Activated naive CD4-positive, alpha-beta T cell treated with anti-CD3 and anti-CD28 coated beads, Interleukin-2, amount 50 U/mL, for 24 hours (primary cell): ENCODE measurements at regions not wholly inside any gene's neighbourhood (a gene's known extent, or its start where the extent isn't known, plus 50 kb on each side); places are given as distances from the start of the nearest gene placed in this dataset.
"Not testable (repeated sequence)": the region's sequence is repeated elsewhere in the genome, so short reads cannot be mapped to it uniquely, and the experiment has no call there.

Source experiments
- H3K27ac Mint-ChIP-seq: one replicate; pipeline ENCODE4 v1.8.0; 2021; ENCODE audit warnings: mild to moderate bottlenecking, mixed read lengths
- H3K27me3 Mint-ChIP-seq: one replicate; pipeline ENCODE4 v1.8.0; 2021; ENCODE audit warnings: mixed read lengths
- H3K36me3 Mint-ChIP-seq: one replicate; pipeline ENCODE4 v1.8.0; 2021; ENCODE audit warnings: mixed read lengths
- H3K4me1 Mint-ChIP-seq: one replicate; pipeline ENCODE4 v1.8.0; 2021; ENCODE audit warnings: mixed read lengths
- H3K4me3 Mint-ChIP-seq: one replicate; pipeline ENCODE4 v1.8.0; 2021; ENCODE audit warnings: mild to moderate bottlenecking, mixed read lengths
- H3K9me3 Mint-ChIP-seq: one replicate; pipeline ENCODE4 v1.8.0; 2021; ENCODE audit warnings: mixed read lengths

DNA sequence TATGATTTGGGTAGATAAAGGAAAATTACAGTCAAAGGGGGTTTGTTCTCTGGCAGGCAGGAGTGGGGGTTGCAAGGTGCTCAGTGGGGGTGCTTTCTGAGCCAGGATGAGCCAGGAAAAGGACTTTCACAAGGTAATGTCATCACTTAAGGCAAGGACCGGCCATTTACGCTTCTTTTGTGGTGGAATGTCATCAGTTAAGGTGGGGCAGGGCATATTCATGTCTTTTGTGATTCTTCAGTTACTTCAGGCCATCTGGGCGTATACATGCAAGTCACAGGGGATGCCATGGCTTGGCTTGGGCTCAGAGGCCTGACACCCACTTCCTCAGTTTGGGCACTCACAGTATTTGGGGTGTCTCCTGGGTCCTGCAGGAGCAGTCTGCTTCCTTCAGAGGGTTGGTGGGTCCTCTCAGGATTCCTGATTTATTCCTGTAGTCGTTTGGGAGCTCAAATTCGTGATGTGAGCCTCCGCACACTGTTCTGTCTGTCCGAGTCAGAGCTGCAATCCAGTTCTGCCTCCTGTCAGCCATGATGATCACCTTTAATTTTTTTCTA lies 526.1 kb downstream of the NEBL start:
- not testable (repeated sequence) for H3K4me3 Mint-ChIP-seq, H3K36me3 Mint-ChIP-seq, H3K27ac Mint-ChIP-seq, H3K4me1 Mint-ChIP-seq, H3K9me3 Mint-ChIP-seq, H3K27me3 Mint-ChIP-seq

DNA sequence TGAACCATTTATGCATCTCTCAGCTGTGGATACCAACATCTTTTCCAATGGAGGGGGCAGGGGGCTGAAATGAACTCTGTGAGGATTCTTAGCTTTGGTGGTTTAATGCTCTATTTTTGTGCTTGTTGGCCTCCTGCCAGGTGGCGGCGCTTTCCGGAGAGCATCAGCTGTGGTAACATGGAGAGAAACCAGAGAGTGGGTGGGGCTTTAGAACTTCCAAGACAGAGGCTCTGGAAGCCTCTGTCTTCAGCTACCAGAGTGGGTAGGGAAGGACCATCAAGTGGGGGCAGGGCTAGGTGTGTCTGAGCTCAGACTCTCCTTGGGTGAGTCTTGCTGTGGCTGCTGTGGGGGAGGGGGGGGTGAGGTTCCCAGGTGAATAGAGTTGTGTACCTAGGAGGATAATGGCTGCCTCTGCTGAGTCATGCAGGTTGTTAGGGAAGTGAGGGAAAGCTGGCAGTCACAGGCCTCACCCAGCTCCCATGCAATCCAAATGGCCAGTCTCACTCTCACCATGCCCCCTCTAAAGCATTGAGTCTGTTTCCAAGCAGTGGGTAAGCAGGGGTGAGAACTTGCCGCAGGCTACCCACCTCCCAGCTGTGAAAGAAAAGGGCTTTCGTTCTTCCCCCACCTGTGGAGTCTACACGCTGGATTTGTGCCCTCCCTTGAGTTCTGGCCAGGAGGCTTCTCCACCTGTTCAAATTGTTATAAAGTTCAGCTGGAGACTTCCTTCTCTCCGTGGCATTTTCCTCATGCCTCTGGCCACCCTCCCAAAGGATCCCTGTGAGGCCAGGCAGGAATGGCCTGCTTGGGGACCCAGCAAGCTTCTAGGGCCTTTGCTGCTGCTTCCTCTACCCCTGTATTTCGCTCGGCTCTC lies 527.0 kb downstream of the NEBL start:
- no peak overlapping the region for H3K4me3 Mint-ChIP-seq
- H3K9me3 Mint-ChIP-seq, result peaks cover 13% of the 10 kb centered on the region
- H3K4me1 Mint-ChIP-seq, result no peaks in the 10 kb centered on the region
- H3K27ac Mint-ChIP-seq, result no peak overlapping the region
- no peaks in the 10 kb centered on the region for H3K27me3 Mint-ChIP-seq
- H3K36me3 Mint-ChIP-seq, result no peaks in the 10 kb centered on the region

DNA sequence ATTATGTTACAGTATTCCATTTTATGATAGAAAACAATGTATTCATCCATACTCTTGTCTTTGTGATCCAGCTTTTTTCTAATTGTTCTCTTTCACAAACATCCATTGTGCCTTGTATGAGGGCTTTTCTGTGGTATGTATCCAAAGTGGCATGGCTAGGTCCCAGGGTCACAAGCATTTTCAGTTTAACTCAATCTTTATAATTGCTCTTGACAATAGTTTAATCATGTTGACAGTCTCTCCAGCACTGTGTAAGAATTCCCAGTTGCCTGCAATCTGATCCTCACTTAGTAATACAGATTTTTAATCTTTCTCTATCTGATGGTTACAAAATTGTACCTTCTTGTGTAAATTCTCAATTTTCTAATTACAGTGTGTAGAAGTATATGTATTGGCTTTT lies 533.4 kb downstream of the NEBL start:
- no peak overlapping the region for H3K4me3 Mint-ChIP-seq
- peaks cover 20% of the 10 kb centered on the region for H3K9me3 Mint-ChIP-seq
- no peak overlapping the region for H3K27ac Mint-ChIP-seq
- H3K36me3 Mint-ChIP-seq, result no peaks in the 10 kb centered on the region
- no peaks in the 10 kb centered on the region for H3K27me3 Mint-ChIP-seq
- H3K4me1 Mint-ChIP-seq, result no peaks in the 10 kb centered on the region

DNA sequence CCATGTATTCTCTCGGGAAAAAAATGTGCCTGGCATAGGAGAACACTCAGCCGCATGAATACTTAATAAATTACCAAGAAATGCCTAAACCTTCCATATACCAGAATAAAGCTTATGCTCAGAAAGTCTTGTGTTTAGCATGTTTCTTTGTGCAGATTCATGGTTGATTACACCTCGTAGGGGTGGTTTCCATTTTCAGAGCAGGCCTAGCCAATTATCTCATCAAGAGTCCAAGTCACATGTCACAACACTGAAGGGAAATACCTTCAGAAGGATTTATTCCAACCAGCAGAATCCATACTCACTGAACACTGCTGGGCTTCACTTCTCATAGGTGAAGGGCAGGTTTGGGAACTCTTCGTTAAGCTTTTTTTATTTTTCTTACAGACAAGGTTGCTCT lies 539.7 kb downstream of the PLXDC2 start:
- Mint-ChIP-seq H3K4me3 (no peak overlapping the region), H3K27ac (no peak overlapping the region), H3K27me3 (no peaks in the 10 kb centered on the region), H3K9me3 (peaks cover 5% of the 10 kb centered on the region), H3K4me1 (no peaks in the 10 kb centered on the region), H3K36me3 (no peaks in the 10 kb centered on the region)

DNA sequence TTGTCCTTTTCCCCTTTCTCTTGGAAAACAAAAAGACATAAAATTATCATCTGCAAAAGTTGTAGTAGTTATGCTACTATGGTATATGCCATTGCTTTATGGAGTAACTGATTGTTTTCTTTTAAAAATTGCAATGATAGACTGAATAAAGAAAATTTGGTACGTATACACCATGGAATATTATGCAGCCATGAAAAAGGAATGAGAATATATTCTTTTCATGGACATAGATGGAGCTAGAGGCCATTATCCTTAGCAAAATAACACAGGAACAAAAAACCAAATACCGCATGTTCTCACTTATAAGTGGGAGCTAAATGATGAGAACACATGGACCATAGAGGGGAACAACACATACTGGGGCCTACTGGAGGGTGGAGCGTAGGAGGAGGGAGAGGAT lies 538.8 kb downstream of the PLXDC2 start:
- H3K9me3 Mint-ChIP-seq, result peaks cover 5% of the 10 kb centered on the region
- H3K4me3 Mint-ChIP-seq, result no peak overlapping the region
- no peaks in the 10 kb centered on the region for H3K36me3 Mint-ChIP-seq
- no peaks in the 10 kb centered on the region for H3K4me1 Mint-ChIP-seq
- H3K27ac Mint-ChIP-seq, result no peak overlapping the region
- no peaks in the 10 kb centered on the region for H3K27me3 Mint-ChIP-seq

DNA sequence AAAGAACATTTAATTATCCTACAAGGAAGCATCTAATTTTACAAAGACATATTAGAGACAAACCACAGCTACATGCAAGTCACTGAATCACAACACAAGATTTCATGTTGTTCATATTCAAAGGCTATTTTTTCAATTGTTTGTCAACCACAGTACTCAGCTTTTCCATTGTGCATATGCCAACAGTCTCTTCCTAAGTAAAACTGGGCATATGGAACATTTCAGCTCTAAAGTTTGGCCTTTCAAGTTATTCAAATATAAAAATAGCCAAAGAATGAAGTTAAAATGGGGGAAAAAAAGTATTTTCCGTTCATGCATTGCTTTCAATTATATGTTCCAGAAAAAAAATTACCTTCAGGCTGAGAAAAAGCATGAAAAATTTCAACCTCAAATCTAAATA lies 537.9 kb downstream of the PLXDC2 start:
- Mint-ChIP-seq H3K27ac (no peak overlapping the region), H3K4me3 (no peak overlapping the region), H3K4me1 (no peaks in the 10 kb centered on the region), H3K27me3 (no peaks in the 10 kb centered on the region), H3K9me3 (peaks cover 4% of the 10 kb centered on the region), H3K36me3 (no peaks in the 10 kb centered on the region)

DNA sequence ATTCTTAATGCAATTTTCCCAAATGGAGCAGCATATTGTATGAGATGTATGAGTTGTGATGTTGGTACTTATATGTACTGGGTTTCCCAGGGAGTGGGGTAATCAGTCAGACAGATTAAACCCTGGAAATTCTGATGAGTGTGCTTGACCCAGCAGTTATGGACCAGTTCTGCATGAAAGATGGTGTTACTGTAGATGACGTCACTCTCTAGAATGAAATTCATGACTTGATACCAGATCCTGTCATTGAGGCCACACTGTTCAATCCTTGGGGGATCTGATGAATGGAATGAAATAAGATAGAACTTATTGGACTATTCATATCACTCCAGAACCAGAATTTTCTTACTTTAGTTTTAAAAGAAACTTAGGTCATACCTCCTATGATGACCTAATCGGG lies 534.3 kb downstream of the PLXDC2 start:
- Mint-ChIP-seq H3K9me3 (no peaks in the 10 kb centered on the region), H3K4me1 (no peaks in the 10 kb centered on the region), H3K4me3 (no peak overlapping the region), H3K27me3 (no peaks in the 10 kb centered on the region), H3K27ac (no peak overlapping the region), H3K36me3 (no peaks in the 10 kb centered on the region)

DNA sequence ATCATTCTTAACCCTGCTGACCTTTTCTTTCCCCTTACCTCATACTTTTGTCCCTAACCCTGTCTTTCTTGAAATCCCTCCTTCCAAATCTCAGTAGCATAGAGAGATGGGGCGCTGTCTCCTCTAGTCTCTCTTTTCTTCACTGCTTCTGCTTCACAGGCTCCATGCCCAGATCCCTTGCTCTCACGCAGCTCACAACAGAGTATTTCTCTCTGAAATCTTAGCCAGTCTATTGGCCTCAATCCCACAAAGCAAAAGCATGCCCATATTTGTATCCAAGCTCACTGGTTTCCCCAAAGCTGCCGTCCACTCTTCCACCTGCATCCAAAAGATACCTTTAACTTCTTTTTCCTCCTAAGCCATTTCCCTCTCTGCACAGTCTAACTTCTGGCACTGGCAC lies 526.8 kb downstream of the PLXDC2 start:
- no peaks in the 10 kb centered on the region for H3K9me3 Mint-ChIP-seq
- no peaks in the 10 kb centered on the region for H3K36me3 Mint-ChIP-seq
- no peaks in the 10 kb centered on the region for H3K27me3 Mint-ChIP-seq
- no peak overlapping the region for H3K27ac Mint-ChIP-seq
- H3K4me1 Mint-ChIP-seq, result no peaks in the 10 kb centered on the region
- no peak overlapping the region for H3K4me3 Mint-ChIP-seq
